ENCODE measurements at regions not wholly inside any gene's neighbourhood (a gene's known extent, or its start where the extent isn't known, plus 50 kb on each side); places are given as distances from the start of the nearest gene placed in this dataset.

- Mint-ChIP-seq H3K27me3 (ENCODE audit: low read depth) (peaks cover 2% of the 10 kb centered on the region), H3K4me3 (no peak overlapping the region), H3K9me3 (no peaks in the 10 kb centered on the region), H3K4me1 (no peaks in the 10 kb centered on the region), H3K36me3 (no peaks in the 10 kb centered on the region), H3K27ac (no peak overlapping the region)
- no peak for TF ChIP-seq CTCF (IDR thresholded peaks at IDR 0.05; ENCODE audit: unreplicated experiment)
- DNase-seq (ENCODE audit: low spot score in 2 of 2, unreplicated experiment in 2 of 2) = no peak
Measured at GRCh38 chr9:99345942-99346341, 123.9 kb downstream of the SEC61B start.

DNA sequence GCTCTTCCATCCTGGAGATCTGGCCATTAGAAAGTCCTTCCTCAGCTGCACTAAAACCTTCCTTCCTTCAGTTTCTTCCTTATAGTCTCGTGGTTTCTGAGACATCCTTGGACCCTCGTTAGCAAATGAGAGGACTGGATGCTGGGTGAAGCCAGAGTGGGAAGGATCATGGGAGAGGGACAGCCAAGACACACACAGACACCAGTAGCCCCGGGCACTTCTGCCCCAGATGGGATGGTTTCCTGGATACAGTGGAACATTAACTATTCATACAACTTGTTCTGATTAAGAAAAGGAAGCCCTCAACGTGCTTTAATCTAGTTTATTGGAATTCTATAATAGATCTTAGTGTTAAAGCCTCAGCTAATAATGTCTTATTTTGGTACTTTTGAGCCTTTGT, 125.5 kb downstream of the SEC61B start:
- Mint-ChIP-seq H3K36me3 (no peaks in the 10 kb centered on the region), H3K27ac (no peak overlapping the region), H3K9me3 (peaks cover 5% of the 10 kb centered on the region), H3K27me3 (ENCODE audit: low read depth) (peaks cover 2% of the 10 kb centered on the region), H3K4me3 (no peak overlapping the region), H3K4me1 (no peaks in the 10 kb centered on the region)
- no peak for DNase-seq (ENCODE audit: low spot score in 2 of 2, unreplicated experiment in 2 of 2)
- TF ChIP-seq CTCF (IDR thresholded peaks at IDR 0.05; ENCODE audit: unreplicated experiment) = no peak

DNA sequence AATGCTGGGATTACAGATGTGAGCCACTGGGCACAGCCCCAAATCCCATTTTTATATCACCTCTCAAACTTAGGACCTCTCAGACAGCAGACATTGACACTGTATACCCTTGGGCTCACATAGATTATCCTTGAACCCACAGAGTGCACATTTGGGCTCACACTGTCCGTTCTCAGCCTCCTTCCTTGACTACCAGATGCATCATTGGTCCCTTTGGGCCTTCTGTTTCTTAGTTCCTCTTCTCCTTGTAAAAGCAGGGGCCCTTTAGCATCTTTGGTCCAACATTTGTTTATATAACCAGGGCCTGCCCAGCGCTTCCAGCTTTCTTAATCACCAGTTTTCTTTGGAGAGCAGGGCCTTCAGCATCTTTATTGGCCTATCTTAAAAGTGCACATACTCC, 126.2 kb downstream of the SEC61B start:
- no peak overlapping the region for H3K4me3 Mint-ChIP-seq
- no peaks in the 10 kb centered on the region for H3K36me3 Mint-ChIP-seq
- peaks cover 2% of the 10 kb centered on the region for H3K27me3 Mint-ChIP-seq (ENCODE audit: low read depth)
- H3K4me1 Mint-ChIP-seq = no peaks in the 10 kb centered on the region
- TF ChIP-seq CTCF (IDR thresholded peaks at IDR 0.05; ENCODE audit: unreplicated experiment) = no peak
- no peak overlapping the region for H3K27ac Mint-ChIP-seq
- DNase-seq (ENCODE audit: low spot score in 2 of 2, unreplicated experiment in 2 of 2) = no peak
- H3K9me3 Mint-ChIP-seq = peaks cover 5% of the 10 kb centered on the region

- Mint-ChIP-seq H3K9me3 (peaks cover 5% of the 10 kb centered on the region), H3K36me3 (no peaks in the 10 kb centered on the region), H3K4me1 (no peaks in the 10 kb centered on the region), H3K4me3 (no peak overlapping the region), H3K27me3 (ENCODE audit: low read depth) (peaks cover 2% of the 10 kb centered on the region), H3K27ac (no peak overlapping the region)
- no peak for TF ChIP-seq CTCF (IDR thresholded peaks at IDR 0.05; ENCODE audit: unreplicated experiment)
- DNase-seq (ENCODE audit: low spot score in 2 of 2, unreplicated experiment in 2 of 2) = no peak
Measured at GRCh38 chr9:99349870-99350269, 127.8 kb downstream of the SEC61B start.

GRCh38 chr9:99350461-99350860, 128.4 kb downstream of the SEC61B start:
- no peaks in the 10 kb centered on the region for H3K36me3 Mint-ChIP-seq
- no peak overlapping the region for H3K27ac Mint-ChIP-seq
- TF ChIP-seq CTCF (IDR thresholded peaks at IDR 0.05; ENCODE audit: unreplicated experiment) = no peak
- H3K4me1 Mint-ChIP-seq = no peaks in the 10 kb centered on the region
- peaks cover 2% of the 10 kb centered on the region for H3K27me3 Mint-ChIP-seq (ENCODE audit: low read depth)
- H3K4me3 Mint-ChIP-seq = no peak overlapping the region
- DNase-seq (ENCODE audit: low spot score in 2 of 2, unreplicated experiment in 2 of 2) = no peak
- peaks cover 7% of the 10 kb centered on the region for H3K9me3 Mint-ChIP-seq

GRCh38 chr9:99351647-99352046, 129.6 kb downstream of the SEC61B start:
- H3K36me3 Mint-ChIP-seq = no peaks in the 10 kb centered on the region
- H3K27ac Mint-ChIP-seq = no peak overlapping the region
- peaks cover 7% of the 10 kb centered on the region for H3K9me3 Mint-ChIP-seq
- TF ChIP-seq CTCF (IDR thresholded peaks at IDR 0.05; ENCODE audit: unreplicated experiment) = no peak
- no peaks in the 10 kb centered on the region for H3K27me3 Mint-ChIP-seq (ENCODE audit: low read depth)
- no peaks in the 10 kb centered on the region for H3K4me1 Mint-ChIP-seq
- no peak overlapping the region for H3K4me3 Mint-ChIP-seq
- DNase-seq (ENCODE audit: low spot score in 2 of 2, unreplicated experiment in 2 of 2) = no peak
